G401 (cell line): ENCODE measurements at regions not wholly inside any gene's neighbourhood (a gene's known extent, or its start where the extent isn't known, plus 50 kb on each side); places are given as distances from the start of the nearest gene placed in this dataset.

ENCODE experiments used
- DNase-seq: peaks from one replicate; pipeline ENCODE4 v3.0.0-alpha.2; 2015; ENCODE audit warnings: low spot score
- in situ Hi-C: cut with HindIII; loops from 2 replicates; pipeline ENCODE4 v1.10.0; 2016; ENCODE audit warnings: low sequenced_read_pairs, mixed read lengths

GRCh38 chr11:104830508-104830907 is 67.8 kb downstream of the CASP12 start:
- in situ Hi-C loops = no loop called here
- no peak for DNase-seq

GRCh38 chr11:104830080-104830479 is 68.2 kb downstream of the CASP12 start:
- DNase-seq = no peak
- in situ Hi-C loops = no loop called here

- in situ Hi-C loops = no loop called here
Observed at GRCh38 chr11:104826772-104827171, 71.5 kb downstream of the CASP12 start.

GRCh38 chr11:104823657-104824056 is 74.6 kb downstream of the CASP12 start:
- no peak for DNase-seq
- in situ Hi-C loops = no loop called here

More at GRCh38 chr11:104826772-104827171, 71.5 kb downstream of the CASP12 start:
- no peak for DNase-seq

GRCh38 chr11:104820431-104820830 is 77.8 kb downstream of the CASP12 start:
- in situ Hi-C loops = no loop called here
- DNase-seq = peak; percentile 8

GRCh38 chr11:104819603-104820002 is 78.7 kb downstream of the CASP12 start:
- peak; percentile 11 for DNase-seq
- in situ Hi-C loops = no loop called here

GRCh38 chr11:104819107-104819506 is 79.2 kb downstream of the CASP12 start:
- in situ Hi-C loops = no loop called here
- DNase-seq = peak; percentile 47

GRCh38 chr11:104817973-104818372 is 80.3 kb downstream of the CASP12 start:
- in situ Hi-C loops = no loop called here
- peak; percentile 47 for DNase-seq

- in situ Hi-C loops = no loop called here
- no peak for DNase-seq
Observed at GRCh38 chr11:104813532-104813931, 84.7 kb downstream of the CASP12 start.

- in situ Hi-C loops = no loop called here
- DNase-seq = peak; percentile 97
Observed at GRCh38 chr11:104812103-104812788, 86.0 kb downstream of the CASP12 start.

GRCh38 chr11:104803776-104804175 is 94.5 kb downstream of the CASP12 start:
- DNase-seq = no peak
- in situ Hi-C loops = no loop called here

- in situ Hi-C loops = no loop called here
Observed at GRCh38 chr11:104799251-104799650, 99.0 kb downstream of the CASP12 start.

GRCh38 chr11:104798789-104799188 is 99.5 kb downstream of the CASP12 start:
- in situ Hi-C loops = no loop called here
- DNase-seq = no peak

More at GRCh38 chr11:104799251-104799650, 99.0 kb downstream of the CASP12 start:
- no peak for DNase-seq

GRCh38 chr11:104796301-104796700 is 102.0 kb downstream of the CASP12 start:
- peak; percentile 32 for DNase-seq
- in situ Hi-C loops = no loop called here

- peak; percentile 77 for DNase-seq
- in situ Hi-C loops = no loop called here
Observed at GRCh38 chr11:104795501-104796213, 102.6 kb downstream of the CASP12 start.

GRCh38 chr11:104792861-104793260 is 105.4 kb downstream of the CASP12 start:
- in situ Hi-C loops = no loop called here
- no peak for DNase-seq

- in situ Hi-C loops = no loop called here
- no peak for DNase-seq
Observed at GRCh38 chr11:104791896-104792295, 106.4 kb downstream of the CASP12 start.

GRCh38 chr11:104784684-104785460 is 113.4 kb downstream of the CASP12 start:
- no peak for DNase-seq
- in situ Hi-C loops = no loop called here

GRCh38 chr11:104783241-104783640 is 115.0 kb downstream of the CASP12 start:
- in situ Hi-C loops = no loop called here
- no peak for DNase-seq

- in situ Hi-C loops = no loop called here
Observed at GRCh38 chr11:104782377-104782754, 115.9 kb downstream of the CASP12 start.

More at GRCh38 chr11:104782377-104782754, 115.9 kb downstream of the CASP12 start:
- no peak for DNase-seq
